ENCODE measurements at regions not wholly inside any gene's neighbourhood (a gene's known extent, or its start where the extent isn't known, plus 50 kb on each side); places are given as distances from the start of the nearest gene placed in this dataset.

- DNase-seq (ENCODE audit: low read depth, low spot score): no peak
- H3K4me3 ChIP-seq (ENCODE audit: low read depth, low read length): no peak overlapping the region
- TF ChIP-seq CTCF (IDR thresholded peaks at IDR 0.05; ENCODE audit: low read depth, low read length): no peak
- in situ Hi-C loops (cut with HindIII; ENCODE audit: low sequenced_read_pairs): no loop called here
Measured at GRCh38 chr14:47966076-47966810, 290.8 kb upstream of the MDGA2 start.

- DNase-seq (ENCODE audit: low read depth, low spot score): no peak
- in situ Hi-C loops (cut with HindIII; ENCODE audit: low sequenced_read_pairs): no loop called here
- TF ChIP-seq CTCF (IDR thresholded peaks at IDR 0.05; ENCODE audit: low read depth, low read length): no peak
- H3K4me3 ChIP-seq (ENCODE audit: low read depth, low read length): no peak overlapping the region
Measured at GRCh38 chr14:47961634-47962033, 286.2 kb upstream of the MDGA2 start.

- H3K4me3 ChIP-seq (ENCODE audit: low read depth, low read length): no peak overlapping the region
- no peak for DNase-seq (ENCODE audit: low read depth, low spot score)
- no peak for TF ChIP-seq CTCF (IDR thresholded peaks at IDR 0.05; ENCODE audit: low read depth, low read length)
- in situ Hi-C loops (cut with HindIII; ENCODE audit: low sequenced_read_pairs): no loop called here
Measured at GRCh38 chr14:47959740-47960139, 284.3 kb upstream of the MDGA2 start.

- in situ Hi-C loops (cut with HindIII; ENCODE audit: low sequenced_read_pairs): no loop called here
- DNase-seq (ENCODE audit: low read depth, low spot score): no peak
- no peak for TF ChIP-seq CTCF (IDR thresholded peaks at IDR 0.05; ENCODE audit: low read depth, low read length)
- H3K4me3 ChIP-seq (ENCODE audit: low read depth, low read length): no peak overlapping the region
Measured at GRCh38 chr14:47949006-47949405, 273.6 kb upstream of the MDGA2 start.

- in situ Hi-C loops (cut with HindIII; ENCODE audit: low sequenced_read_pairs): no loop called here
- no peak overlapping the region for H3K4me3 ChIP-seq (ENCODE audit: low read depth, low read length)
- no peak for DNase-seq (ENCODE audit: low read depth, low spot score)
- TF ChIP-seq CTCF (IDR thresholded peaks at IDR 0.05; ENCODE audit: low read depth, low read length): no peak
Measured at GRCh38 chr14:47935332-47935731, 259.9 kb upstream of the MDGA2 start.

- H3K4me3 ChIP-seq (ENCODE audit: low read depth, low read length): no peak overlapping the region
- no peak for TF ChIP-seq CTCF (IDR thresholded peaks at IDR 0.05; ENCODE audit: low read depth, low read length)
- in situ Hi-C loops (cut with HindIII; ENCODE audit: low sequenced_read_pairs): no loop called here
- DNase-seq (ENCODE audit: low read depth, low spot score): no peak
Measured at GRCh38 chr14:47929334-47929733, 253.9 kb upstream of the MDGA2 start.
